ENCODE measurements at regions not wholly inside any gene's neighbourhood (a gene's known extent, or its start where the extent isn't known, plus 50 kb on each side); places are given as distances from the start of the nearest gene placed in this dataset.

- 0 out of 2 replicates have a peak, but pooled peaks have one; percentile 19 for TF ChIP-seq CTCF (IDR thresholded peaks at IDR 0.05)
- TF ChIP-seq ZFX (IDR thresholded peaks at IDR 0.05; ENCODE audit: borderline replicate concordance): no peak
- no peak overlapping the region for H3K27ac ChIP-seq
Measured at GRCh38 chr13:34421347-34421719, 520.7 kb upstream of the NBEA start.

GRCh38 chr13:34421858-34422475 is 520.1 kb upstream of the NBEA start:
- H3K27ac ChIP-seq: no peak overlapping the region
- TF ChIP-seq ZFX (IDR thresholded peaks at IDR 0.05; ENCODE audit: borderline replicate concordance): no peak
- TF ChIP-seq CTCF (IDR thresholded peaks at IDR 0.05): no peak

GRCh38 chr13:34422956-34423355 is 519.1 kb upstream of the NBEA start:
- TF ChIP-seq CTCF (IDR thresholded peaks at IDR 0.05) (no peak), ZFX (IDR thresholded peaks at IDR 0.05; ENCODE audit: borderline replicate concordance) (no peak)
- no peak overlapping the region for H3K27ac ChIP-seq

GRCh38 chr13:34425327-34425949 is 516.6 kb upstream of the NBEA start:
- H3K27ac ChIP-seq: no peak overlapping the region
- no peak for TF ChIP-seq CTCF (IDR thresholded peaks at IDR 0.05)
- TF ChIP-seq ZFX (IDR thresholded peaks at IDR 0.05; ENCODE audit: borderline replicate concordance): no peak

GRCh38 chr13:34428911-34429310 is 513.2 kb upstream of the NBEA start:
- no peak overlapping the region for H3K27ac ChIP-seq
- TF ChIP-seq CTCF (IDR thresholded peaks at IDR 0.05): no peak
- TF ChIP-seq ZFX (IDR thresholded peaks at IDR 0.05; ENCODE audit: borderline replicate concordance): no peak

GRCh38 chr13:34430294-34430693 is 511.8 kb upstream of the NBEA start:
- H3K27ac ChIP-seq: no peak overlapping the region
- TF ChIP-seq CTCF (IDR thresholded peaks at IDR 0.05) (no peak), ZFX (IDR thresholded peaks at IDR 0.05; ENCODE audit: borderline replicate concordance) (no peak)

GRCh38 chr13:34431827-34432581 is 510.1 kb upstream of the NBEA start:
- TF ChIP-seq CTCF (IDR thresholded peaks at IDR 0.05): no peak
- no peak for TF ChIP-seq ZFX (IDR thresholded peaks at IDR 0.05; ENCODE audit: borderline replicate concordance)
- H3K27ac ChIP-seq: no peak overlapping the region

All from 22Rv1 (cell line).